K562 (cell line): ENCODE measurements at regions not wholly inside any gene's neighbourhood (a gene's known extent, or its start where the extent isn't known, plus 50 kb on each side); places are given as distances from the start of the nearest gene placed in this dataset.

ENCODE experiments used
- ATAC-seq: fragments of 200-7000 bp; cut with Tn5 transposase; 3 replicates; pipeline ENCODE4 v1.9.1; 2020; ENCODE audit warnings: moderate library complexity
- BruUV-seq: library from RNA; stranded (reverse); fragments of 400-500 nt; replicated peaks from 2 replicates; lab custom pipeline; 2021; lab: Mats Ljungman, UMichigan
- CTCF ChIA-PET: fragments of 300-600 bp; formaldehyde crosslinking; extraction: SDS; loops from one replicate; lab custom pipeline; 2021; ENCODE audit warnings: low intra/inter-chr PET ratio; lab: Yijun Ruan, JAX
- POLR2A ChIA-PET: fragments of 300-600, 350-650 bp; sonication (Branson Sonifier 250); formaldehyde crosslinking; extraction: SDS; loops from one replicate; lab custom pipeline; 2021; ENCODE audit warnings: antibody characterized with exemption, inconsistent platforms; lab: Yijun Ruan, JAX
- DNase-seq, 4 experiments: peaks; one replicate each; pipeline versions ENCODE4 v3.0.0 to v3.0.0-alpha.2; 2011 to 2018; ENCODE audit warnings: low spot score in 3 of 4, mixed read lengths in 3 of 4; ENCODE audit errors: extremely low read depth in 1 of 4
- FAIRE-seq: peaks from 2 replicates; lab custom pipeline; 2011; peaks lifted over from hg19 to GRCh38; lab: Jason Lieb, UNC
- H2AFZ ChIP-seq: 2 replicates; pipeline ENCODE4 v1.6.0; 2011; ENCODE audit warnings: low read depth, low read length, control low read depth, inconsistent platforms
- H3K27ac ChIP-seq: fragments of 200-600 bp; 3 replicates; pipeline ENCODE4 v1.8.0; 2011; ENCODE audit warnings: low read depth, mild to moderate bottlenecking, control low read depth, inconsistent platforms, low read length, moderate library complexity, mixed read lengths; ENCODE audit errors: extremely low read depth
- H3K27me3 ChIP-seq, 2 experiments: fragments of 300-600 bp in 1 of 2; 2 replicates in 1 of 2; 3 replicates in 1 of 2; pipeline versions ENCODE4 v1.6.0 to v1.8.0; 2011; ENCODE audit warnings: inconsistent platforms in 2 of 2, low read length in 2 of 2, mild to moderate bottlenecking in 1 of 2, mixed read lengths in 1 of 2, moderate library complexity in 1 of 2; ENCODE audit not compliant: control insufficient read depth in 2 of 2, insufficient read depth in 2 of 2
- H3K36me3 ChIP-seq: fragments of 300-600 bp; 3 replicates; pipeline ENCODE4 v1.8.0; 2011; ENCODE audit warnings: mild to moderate bottlenecking, low read length, inconsistent platforms; ENCODE audit not compliant: control insufficient read depth, insufficient read depth
- H3K4me1 ChIP-seq, 2 experiments: fragments of 200-600 bp in 1 of 2; replicated peaks in 1 of 2; 2 replicates in 1 of 2; 3 replicates in 1 of 2; pipeline versions ENCODE4 v1.5.1 to v1.8.0; 2011; ENCODE audit warnings: inconsistent platforms in 2 of 2, low read length in 2 of 2, mild to moderate bottlenecking in 1 of 2, mixed read lengths in 1 of 2, moderate library complexity in 1 of 2; ENCODE audit not compliant: control insufficient read depth in 2 of 2, insufficient read depth in 2 of 2
- H3K4me2 ChIP-seq: 2 replicates; pipeline ENCODE4 v1.6.1; 2011; ENCODE audit warnings: low read length, control low read depth, inconsistent platforms, mixed read lengths; ENCODE audit not compliant: insufficient read depth
- H3K4me3 ChIP-seq: fragments of 200-600 bp; sonication (generic), shearing (Covaris generic); 2 replicates; pipeline ENCODE4 v1.5.1; 2016; ENCODE audit warnings: control low read depth, inconsistent platforms
- H3K79me2 ChIP-seq: fragments of 200-600 bp; 3 replicates; pipeline ENCODE4 v1.8.0; 2011; ENCODE audit warnings: low read length, inconsistent platforms; ENCODE audit not compliant: control insufficient read depth, insufficient read depth
- H3K9ac ChIP-seq, 2 experiments: 2 replicates each; pipeline versions ENCODE4 v1.6.0 to v1.6.1; 2011; ENCODE audit warnings: low read depth in 2 of 2, low read length in 2 of 2, control low read depth in 1 of 2, inconsistent platforms in 1 of 2, mild to moderate bottlenecking in 1 of 2, mixed read lengths in 1 of 2; ENCODE audit not compliant: insufficient read depth in 1 of 2
- H3K9me1 ChIP-seq: one replicate; pipeline ENCODE4 v1.6.0; 2011; ENCODE audit warnings: inconsistent platforms, mild to moderate bottlenecking, low read length, moderate library complexity; ENCODE audit not compliant: control insufficient read depth, insufficient read depth
- H3K9me3 ChIP-seq: replicated peaks from 2 replicates; pipeline ENCODE4 v1.5.1; 2011; ENCODE audit warnings: low read depth, low read length, inconsistent platforms; ENCODE audit not compliant: control insufficient read depth, insufficient read depth
- H4K20me1 ChIP-seq: replicated peaks from 2 replicates; pipeline ENCODE4 v1.6.1; 2011; ENCODE audit warnings: low read length, inconsistent platforms, mixed read lengths; ENCODE audit not compliant: control insufficient read depth, insufficient read depth
- KLF10 ChIP-seq: fragments of 250-450 bp; sonication (Bioruptor Pico); IDR thresholded peaks from 2 replicates; pipeline ENCODE4 v1.6.1; 2021; ENCODE audit warnings: matching md5 sums
- PHF8 ChIP-seq: fragments of 200-600 bp; sonication (generic); IDR thresholded peaks from 2 replicates; pipeline ENCODE4 v1.6.1; 2012; ENCODE audit warnings: mixed run types, mild to moderate bottlenecking, inconsistent platforms, low read length, moderate library complexity, borderline replicate concordance
- RBM15 ChIP-seq: fragments of 200-400 bp; formaldehyde crosslinking; IDR thresholded peaks from 2 replicates; pipeline ENCODE4 v1.6.1; 2018; ENCODE audit warnings: mild to moderate bottlenecking, low read length, moderate library complexity; ENCODE audit not compliant: insufficient read depth
- RFX7 ChIP-seq: fragments of 250-450 bp; sonication (Bioruptor Pico); IDR thresholded peaks from 2 replicates; pipeline ENCODE4 v1.5.1; 2021; ENCODE audit warnings: mild to moderate bottlenecking
- ZNF311 ChIP-seq: fragments of 250-450 bp; sonication (Bioruptor Pico); IDR thresholded peaks from 2 replicates; pipeline ENCODE4 v1.4.0; 2020; ENCODE audit warnings: mild to moderate bottlenecking, moderate library complexity
- ZNF507 ChIP-seq: conservative IDR thresholded peaks from 2 replicates; pipeline ENCODE4 v1.6.1; 2017; ENCODE audit warnings: missing genetic modification characterization, missing compliant biosample characterization
- ZNF57 ChIP-seq: fragments of 450-650 bp; formaldehyde crosslinking; IDR thresholded peaks from 2 replicates; pipeline ENCODE4 v1.4.0; 2020; ENCODE audit warnings: mild to moderate bottlenecking, moderate library complexity
- WGBS: fragments of 100-300 bp; shearing (Covaris generic); methylation state at CpG from one replicate; pipeline ENCODE4 v1.1.6; 2016; ENCODE audit warnings: low coverage, mixed read lengths; ENCODE audit not compliant: insufficient coverage; ENCODE audit errors: missing lambda C conversion rate; 5-methylcytosine and 5-hydroxymethylcytosine counted together
- in situ Hi-C: fragments of 300-500 bp; cut with MboI; formaldehyde crosslinking; loops from 4 replicates; pipeline ENCODE4 v1.15.0; 2018; ENCODE audit warnings: inconsistent platforms, mixed read lengths
- intact Hi-C: fragments of 100-400 bp; cut with micrococcal nuclease; formaldehyde crosslinking; loops from 2 replicates; pipeline ENCODE4 v1.14.2; 2022
- TF ChIP-seq, protein P1 (sequence below): fragments of 250-450 bp; sonication (Bioruptor Pico); IDR thresholded peaks from 2 replicates; pipeline ENCODE4 v1.9.0; 2021; ENCODE audit warnings: mild to moderate bottlenecking, inconsistent platforms
- TF ChIP-seq, protein P2 (sequence below): sonication (generic); formaldehyde crosslinking; IDR thresholded peaks from 2 replicates; pipeline ENCODE4 v1.8.0; 2022; ENCODE audit warnings: mild to moderate bottlenecking, missing genetic modification reagents
- TF ChIP-seq, protein P3 (sequence below): fragments of 250-450 bp; sonication (Bioruptor Pico); IDR thresholded peaks from 2 replicates; pipeline ENCODE4 v1.4.0; 2020
- TF ChIP-seq, protein P4 (sequence below): fragments of 450-650 bp; conservative IDR thresholded peaks from 2 replicates; pipeline ENCODE4 v1.6.1; 2016; ENCODE audit warnings: missing genetic modification characterization, low read depth, mild to moderate bottlenecking, missing compliant biosample characterization, moderate library complexity

DNA sequence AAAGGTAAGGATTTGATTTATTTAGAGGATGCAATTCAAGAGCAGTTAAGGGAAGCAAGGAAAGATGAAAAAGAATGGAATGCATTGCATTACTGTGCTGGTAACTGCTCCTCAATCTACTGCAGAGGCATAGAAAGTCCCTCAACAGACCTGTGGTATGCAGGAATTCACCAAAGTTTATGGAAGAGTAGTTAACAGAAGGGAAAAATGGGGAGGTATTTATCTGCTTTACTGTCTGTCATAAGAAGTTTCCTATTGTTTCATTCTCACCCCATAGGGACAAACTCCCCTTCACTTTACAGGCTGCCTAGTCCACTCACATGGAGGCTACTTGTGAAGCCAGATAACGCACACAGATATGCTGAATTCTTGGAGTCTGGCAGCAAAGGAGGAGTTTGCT is 354.9 kb upstream of the SPRY2 start:
- CTCF ChIA-PET, result no interaction called here
- Histone ChIP-seq H3K4me1 (no peaks in the 10 kb centered on the region), H4K20me1 (no peaks in the 10 kb centered on the region), H3K9me3 (no peaks in the 10 kb centered on the region), H3K27ac (no peak overlapping the region), H3K4me2 (no peak overlapping the region), H3K36me3 (no peaks in the 10 kb centered on the region), H3K4me3 (no peak overlapping the region), H3K9me1 (no peaks in the 10 kb centered on the region), H2AFZ (no peak overlapping the region), H3K9ac (no peak overlapping the region)
- no TSS peak for BruUV-seq
- intact Hi-C loops, result no loop called here
- WGBS, result 3% methylated on average over 1 of the region's 1 CpG
- peak; percentile 41; the same call in 2 of the 3 replicates for ATAC-seq
- no peak for DNase-seq
- POLR2A ChIA-PET, result interaction anchor here (2.8 kb wide), 1 partner anchor 14 kb away, joined by 7 read pairs; no protein-coding TSS in a partner anchor
- TF ChIP-seq ZNF507, result no peak
- no peak for TF ChIP-seq RBM15
- TF ChIP-seq, protein P1, sequence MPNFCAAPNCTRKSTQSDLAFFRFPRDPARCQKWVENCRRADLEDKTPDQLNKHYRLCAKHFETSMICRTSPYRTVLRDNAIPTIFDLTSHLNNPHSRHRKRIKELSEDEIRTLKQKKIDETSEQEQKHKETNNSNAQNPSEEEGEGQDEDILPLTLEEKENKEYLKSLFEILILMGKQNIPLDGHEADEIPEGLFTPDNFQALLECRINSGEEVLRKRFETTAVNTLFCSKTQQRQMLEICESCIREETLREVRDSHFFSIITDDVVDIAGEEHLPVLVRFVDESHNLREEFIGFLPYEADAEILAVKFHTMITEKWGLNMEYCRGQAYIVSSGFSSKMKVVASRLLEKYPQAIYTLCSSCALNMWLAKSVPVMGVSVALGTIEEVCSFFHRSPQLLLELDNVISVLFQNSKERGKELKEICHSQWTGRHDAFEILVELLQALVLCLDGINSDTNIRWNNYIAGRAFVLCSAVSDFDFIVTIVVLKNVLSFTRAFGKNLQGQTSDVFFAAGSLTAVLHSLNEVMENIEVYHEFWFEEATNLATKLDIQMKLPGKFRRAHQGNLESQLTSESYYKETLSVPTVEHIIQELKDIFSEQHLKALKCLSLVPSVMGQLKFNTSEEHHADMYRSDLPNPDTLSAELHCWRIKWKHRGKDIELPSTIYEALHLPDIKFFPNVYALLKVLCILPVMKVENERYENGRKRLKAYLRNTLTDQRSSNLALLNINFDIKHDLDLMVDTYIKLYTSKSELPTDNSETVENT (CRISPR knock-in tag), result peak; percentile 26; the same call in 1 of the 2 replicates
- TF ChIP-seq ZNF311, result no peak
- 0 out of 2 replicates have a peak, but pooled peaks have one; percentile 46 for TF ChIP-seq KLF10 (CRISPR knock-in tag)
- TF ChIP-seq, protein P2, sequence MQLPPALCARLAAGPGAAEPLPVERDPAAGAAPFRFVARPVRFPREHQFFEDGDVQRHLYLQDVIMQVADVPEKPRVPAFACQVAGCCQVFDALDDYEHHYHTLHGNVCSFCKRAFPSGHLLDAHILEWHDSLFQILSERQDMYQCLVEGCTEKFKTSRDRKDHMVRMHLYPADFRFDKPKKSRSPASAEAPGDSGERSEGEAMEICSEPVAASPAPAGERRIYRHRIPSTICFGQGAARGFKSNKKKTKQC, result no peak
- TF ChIP-seq, protein P3, sequence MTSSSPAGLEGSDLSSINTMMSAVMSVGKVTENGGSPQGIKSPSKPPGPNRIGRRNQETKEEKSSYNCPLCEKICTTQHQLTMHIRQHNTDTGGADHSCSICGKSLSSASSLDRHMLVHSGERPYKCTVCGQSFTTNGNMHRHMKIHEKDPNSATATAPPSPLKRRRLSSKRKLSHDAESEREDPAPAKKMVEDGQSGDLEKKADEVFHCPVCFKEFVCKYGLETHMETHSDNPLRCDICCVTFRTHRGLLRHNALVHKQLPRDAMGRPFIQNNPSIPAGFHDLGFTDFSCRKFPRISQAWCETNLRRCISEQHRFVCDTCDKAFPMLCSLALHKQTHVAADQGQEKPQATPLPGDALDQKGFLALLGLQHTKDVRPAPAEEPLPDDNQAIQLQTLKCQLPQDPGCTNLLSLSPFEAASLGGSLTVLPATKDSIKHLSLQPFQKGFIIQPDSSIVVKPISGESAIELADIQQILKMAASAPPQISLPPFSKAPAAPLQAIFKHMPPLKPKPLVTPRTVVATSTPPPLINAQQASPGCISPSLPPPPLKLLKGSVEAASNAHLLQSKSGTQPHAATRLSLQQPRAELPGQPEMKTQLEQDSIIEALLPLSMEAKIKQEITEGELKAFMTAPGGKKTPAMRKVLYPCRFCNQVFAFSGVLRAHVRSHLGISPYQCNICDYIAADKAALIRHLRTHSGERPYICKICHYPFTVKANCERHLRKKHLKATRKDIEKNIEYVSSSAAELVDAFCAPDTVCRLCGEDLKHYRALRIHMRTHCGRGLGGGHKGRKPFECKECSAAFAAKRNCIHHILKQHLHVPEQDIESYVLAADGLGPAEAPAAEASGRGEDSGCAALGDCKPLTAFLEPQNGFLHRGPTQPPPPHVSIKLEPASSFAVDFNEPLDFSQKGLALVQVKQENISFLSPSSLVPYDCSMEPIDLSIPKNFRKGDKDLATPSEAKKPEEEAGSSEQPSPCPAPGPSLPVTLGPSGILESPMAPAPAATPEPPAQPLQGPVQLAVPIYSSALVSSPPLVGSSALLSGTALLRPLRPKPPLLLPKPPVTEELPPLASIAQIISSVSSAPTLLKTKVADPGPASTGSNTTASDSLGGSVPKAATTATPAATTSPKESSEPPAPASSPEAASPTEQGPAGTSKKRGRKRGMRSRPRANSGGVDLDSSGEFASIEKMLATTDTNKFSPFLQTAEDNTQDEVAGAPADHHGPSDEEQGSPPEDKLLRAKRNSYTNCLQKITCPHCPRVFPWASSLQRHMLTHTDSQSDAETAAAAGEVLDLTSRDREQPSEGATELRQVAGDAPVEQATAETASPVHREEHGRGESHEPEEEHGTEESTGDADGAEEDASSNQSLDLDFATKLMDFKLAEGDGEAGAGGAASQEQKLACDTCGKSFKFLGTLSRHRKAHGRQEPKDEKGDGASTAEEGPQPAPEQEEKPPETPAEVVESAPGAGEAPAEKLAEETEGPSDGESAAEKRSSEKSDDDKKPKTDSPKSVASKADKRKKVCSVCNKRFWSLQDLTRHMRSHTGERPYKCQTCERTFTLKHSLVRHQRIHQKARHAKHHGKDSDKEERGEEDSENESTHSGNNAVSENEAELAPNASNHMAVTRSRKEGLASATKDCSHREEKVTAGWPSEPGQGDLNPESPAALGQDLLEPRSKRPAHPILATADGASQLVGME (CRISPR knock-in tag), result no peak
- no peak for TF ChIP-seq ZNF57 (CRISPR knock-in tag)
- TF ChIP-seq RFX7 (CRISPR knock-in tag), result no peak
- TF ChIP-seq, protein P4, sequence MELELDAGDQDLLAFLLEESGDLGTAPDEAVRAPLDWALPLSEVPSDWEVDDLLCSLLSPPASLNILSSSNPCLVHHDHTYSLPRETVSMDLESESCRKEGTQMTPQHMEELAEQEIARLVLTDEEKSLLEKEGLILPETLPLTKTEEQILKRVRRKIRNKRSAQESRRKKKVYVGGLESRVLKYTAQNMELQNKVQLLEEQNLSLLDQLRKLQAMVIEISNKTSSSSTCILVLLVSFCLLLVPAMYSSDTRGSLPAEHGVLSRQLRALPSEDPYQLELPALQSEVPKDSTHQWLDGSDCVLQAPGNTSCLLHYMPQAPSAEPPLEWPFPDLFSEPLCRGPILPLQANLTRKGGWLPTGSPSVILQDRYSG, result no peak
- 0 out of 2 replicates have a peak, but pooled peaks have one; percentile 15 for TF ChIP-seq PHF8
- TF ChIP-seq, all 486 proteins: peak for 3
- H3K79me2 ChIP-seq, result no peaks in the 10 kb centered on the region
- in situ Hi-C loops, result no loop called here
- no peaks in the 10 kb centered on the region for H3K27me3 ChIP-seq
- no peak for FAIRE-seq
